K562 (cell line): ENCODE measurements at regions not wholly inside any gene's neighbourhood (a gene's known extent, or its start where the extent isn't known, plus 50 kb on each side); places are given as distances from the start of the nearest gene placed in this dataset.

ENCODE experiments used
- ATAC-seq: fragments of 200-7000 bp; cut with Tn5 transposase; 3 replicates; pipeline ENCODE4 v1.9.1; 2020; ENCODE audit warnings: moderate library complexity
- BruUV-seq: library from RNA; stranded (reverse); fragments of 400-500 nt; replicated peaks from 2 replicates; lab custom pipeline; 2021; lab: Mats Ljungman, UMichigan
- CTCF ChIA-PET: fragments of 300-600 bp; formaldehyde crosslinking; extraction: SDS; loops from one replicate; lab custom pipeline; 2021; ENCODE audit warnings: low intra/inter-chr PET ratio; lab: Yijun Ruan, JAX
- POLR2A ChIA-PET: fragments of 300-600, 350-650 bp; sonication (Branson Sonifier 250); formaldehyde crosslinking; extraction: SDS; loops from one replicate; lab custom pipeline; 2021; ENCODE audit warnings: antibody characterized with exemption, inconsistent platforms; lab: Yijun Ruan, JAX
- DNase-seq, 4 experiments: peaks; one replicate each; pipeline versions ENCODE4 v3.0.0 to v3.0.0-alpha.2; 2011 to 2018; ENCODE audit warnings: low spot score in 3 of 4, mixed read lengths in 3 of 4; ENCODE audit errors: extremely low read depth in 1 of 4
- FAIRE-seq: peaks from 2 replicates; lab custom pipeline; 2011; peaks lifted over from hg19 to GRCh38; lab: Jason Lieb, UNC
- H2AFZ ChIP-seq: 2 replicates; pipeline ENCODE4 v1.6.0; 2011; ENCODE audit warnings: low read depth, low read length, control low read depth, inconsistent platforms
- H3K27ac ChIP-seq: fragments of 200-600 bp; 3 replicates; pipeline ENCODE4 v1.8.0; 2011; ENCODE audit warnings: low read depth, mild to moderate bottlenecking, control low read depth, inconsistent platforms, low read length, moderate library complexity, mixed read lengths; ENCODE audit errors: extremely low read depth
- H3K27me3 ChIP-seq, 2 experiments: fragments of 300-600 bp in 1 of 2; 2 replicates in 1 of 2; 3 replicates in 1 of 2; pipeline versions ENCODE4 v1.6.0 to v1.8.0; 2011; ENCODE audit warnings: inconsistent platforms in 2 of 2, low read length in 2 of 2, mild to moderate bottlenecking in 1 of 2, mixed read lengths in 1 of 2, moderate library complexity in 1 of 2; ENCODE audit not compliant: control insufficient read depth in 2 of 2, insufficient read depth in 2 of 2
- H3K36me3 ChIP-seq: fragments of 300-600 bp; 3 replicates; pipeline ENCODE4 v1.8.0; 2011; ENCODE audit warnings: mild to moderate bottlenecking, low read length, inconsistent platforms; ENCODE audit not compliant: control insufficient read depth, insufficient read depth
- H3K4me1 ChIP-seq, 2 experiments: fragments of 200-600 bp in 1 of 2; replicated peaks in 1 of 2; 2 replicates in 1 of 2; 3 replicates in 1 of 2; pipeline versions ENCODE4 v1.5.1 to v1.8.0; 2011; ENCODE audit warnings: inconsistent platforms in 2 of 2, low read length in 2 of 2, mild to moderate bottlenecking in 1 of 2, mixed read lengths in 1 of 2, moderate library complexity in 1 of 2; ENCODE audit not compliant: control insufficient read depth in 2 of 2, insufficient read depth in 2 of 2
- H3K4me2 ChIP-seq: 2 replicates; pipeline ENCODE4 v1.6.1; 2011; ENCODE audit warnings: low read length, control low read depth, inconsistent platforms, mixed read lengths; ENCODE audit not compliant: insufficient read depth
- H3K4me3 ChIP-seq: fragments of 200-600 bp; sonication (generic), shearing (Covaris generic); 2 replicates; pipeline ENCODE4 v1.5.1; 2016; ENCODE audit warnings: control low read depth, inconsistent platforms
- H3K79me2 ChIP-seq: fragments of 200-600 bp; 3 replicates; pipeline ENCODE4 v1.8.0; 2011; ENCODE audit warnings: low read length, inconsistent platforms; ENCODE audit not compliant: control insufficient read depth, insufficient read depth
- H3K9ac ChIP-seq, 2 experiments: 2 replicates each; pipeline versions ENCODE4 v1.6.0 to v1.6.1; 2011; ENCODE audit warnings: low read depth in 2 of 2, low read length in 2 of 2, control low read depth in 1 of 2, inconsistent platforms in 1 of 2, mild to moderate bottlenecking in 1 of 2, mixed read lengths in 1 of 2; ENCODE audit not compliant: insufficient read depth in 1 of 2
- H3K9me1 ChIP-seq: one replicate; pipeline ENCODE4 v1.6.0; 2011; ENCODE audit warnings: inconsistent platforms, mild to moderate bottlenecking, low read length, moderate library complexity; ENCODE audit not compliant: control insufficient read depth, insufficient read depth
- H3K9me3 ChIP-seq: replicated peaks from 2 replicates; pipeline ENCODE4 v1.5.1; 2011; ENCODE audit warnings: low read depth, low read length, inconsistent platforms; ENCODE audit not compliant: control insufficient read depth, insufficient read depth
- H4K20me1 ChIP-seq: replicated peaks from 2 replicates; pipeline ENCODE4 v1.6.1; 2011; ENCODE audit warnings: low read length, inconsistent platforms, mixed read lengths; ENCODE audit not compliant: control insufficient read depth, insufficient read depth
- AFF1 ChIP-seq, 2 experiments: fragments of 450-650 bp; IDR thresholded peaks; 2 replicates each; pipeline ENCODE4 v1.6.1; 2018; ENCODE audit warnings: mild to moderate bottlenecking in 2 of 2, low read depth in 1 of 2; ENCODE audit not compliant: partially characterized antibody in 2 of 2
- ARID2 ChIP-seq: fragments of 450-650 bp; IDR thresholded peaks from 2 replicates; pipeline ENCODE4 v1.6.1; 2017; ENCODE audit warnings: antibody characterized with exemption, mild to moderate bottlenecking
- CBFA2T3 ChIP-seq: fragments of 450-650 bp; IDR thresholded peaks from 2 replicates; pipeline ENCODE4 v1.6.1; 2017
- CTBP1 ChIP-seq: fragments of 450-650 bp; IDR thresholded peaks from 2 replicates; pipeline ENCODE4 v1.6.1; 2016; ENCODE audit warnings: borderline replicate concordance
- ELF2 ChIP-seq: fragments of 250-450 bp; sonication (Bioruptor Pico); IDR thresholded peaks from 2 replicates; pipeline ENCODE4 v1.5.0; 2021; ENCODE audit warnings: mild to moderate bottlenecking
- EP400 ChIP-seq: fragments of 450-650 bp; IDR thresholded peaks from 2 replicates; pipeline ENCODE4 v1.6.1; 2017; ENCODE audit warnings: antibody characterized with exemption, mild to moderate bottlenecking, moderate library complexity
- FUS ChIP-seq: fragments of 200-400 bp; formaldehyde crosslinking; optimal IDR thresholded peaks from 2 replicates; pipeline ENCODE3; 2017; ENCODE audit warnings: low read depth, low read length
- GTF2A2 ChIP-seq: IDR thresholded peaks from 2 replicates; pipeline ENCODE4 v1.6.1; 2016; ENCODE audit warnings: mild to moderate bottlenecking, missing genetic modification characterization, missing compliant biosample characterization
- ILK ChIP-seq: fragments of 450-650 bp; IDR thresholded peaks from 2 replicates; pipeline ENCODE4 v1.6.1; 2016; ENCODE audit warnings: missing genetic modification characterization, low read depth, mild to moderate bottlenecking, missing compliant biosample characterization, moderate library complexity, borderline replicate concordance
- LARP7 ChIP-seq: fragments of 450-650 bp; IDR thresholded peaks from 2 replicates; pipeline ENCODE4 v1.6.1; 2016
- RAD21 ChIP-seq, 2 experiments: fragments of 250-450 bp in 1 of 2; fragments of 450-650 bp in 1 of 2; sonication (Bioruptor Pico) in 1 of 2; formaldehyde crosslinking in 1 of 2; IDR thresholded peaks in 1 of 2; conservative IDR thresholded peaks in 1 of 2; 2 replicates each; pipeline versions ENCODE4 v1.4.0 to v1.8.0; 2020 to 2022; ENCODE audit warnings: mild to moderate bottlenecking in 2 of 2, moderate library complexity in 1 of 2
- TCF15 ChIP-seq: fragments of 250-450 bp; sonication (Bioruptor Pico); IDR thresholded peaks from 2 replicates; pipeline ENCODE4 v1.8.0; 2022; ENCODE audit warnings: moderate library complexity, mild to moderate bottlenecking, inconsistent platforms
- TCF7 ChIP-seq: sonication (generic); IDR thresholded peaks from 2 replicates; pipeline ENCODE4 v1.6.1; 2016; ENCODE audit warnings: antibody characterized with exemption, borderline replicate concordance
- ZBTB2 ChIP-seq: fragments of 450-650 bp; IDR thresholded peaks from 2 replicates; pipeline ENCODE4 v1.6.1; 2016; ENCODE audit warnings: antibody characterized with exemption
- ZNF23 ChIP-seq: fragments of 250-450 bp; sonication (Bioruptor Pico); IDR thresholded peaks from 2 replicates; pipeline ENCODE4 v1.4.0; 2020; ENCODE audit warnings: mild to moderate bottlenecking
- ZNF551 ChIP-seq: fragments of 250-450 bp; sonication (Bioruptor Pico); IDR thresholded peaks from 2 replicates; pipeline ENCODE4 v1.5.0; 2021; ENCODE audit warnings: mild to moderate bottlenecking, moderate library complexity
- ZNF584 ChIP-seq: fragments of 200-800 bp; sonication (Bioruptor generic); IDR thresholded peaks from 2 replicates; pipeline ENCODE4 v1.6.1; 2016; ENCODE audit warnings: low read depth, mild to moderate bottlenecking, missing genetic modification characterization, missing compliant biosample characterization
- WGBS: fragments of 100-300 bp; shearing (Covaris generic); methylation state at CpG from one replicate; pipeline ENCODE4 v1.1.6; 2016; ENCODE audit warnings: low coverage, mixed read lengths; ENCODE audit not compliant: insufficient coverage; ENCODE audit errors: missing lambda C conversion rate; 5-methylcytosine and 5-hydroxymethylcytosine counted together
- in situ Hi-C: fragments of 300-500 bp; cut with MboI; formaldehyde crosslinking; loops from 4 replicates; pipeline ENCODE4 v1.15.0; 2018; ENCODE audit warnings: inconsistent platforms, mixed read lengths
- intact Hi-C: fragments of 100-400 bp; cut with micrococcal nuclease; formaldehyde crosslinking; loops from 2 replicates; pipeline ENCODE4 v1.14.2; 2022

- no peak overlapping the region for H3K4me3 ChIP-seq
- WGBS: under 1% methylated on average over 13 of the region's 13 CpGs
- no peaks in the 10 kb centered on the region for H3K9me1 ChIP-seq
- BruUV-seq: no TSS peak
- H2AFZ ChIP-seq: no peak overlapping the region
- CTCF ChIA-PET: interaction anchor here (0.6 to 1.2 kb wide), 4 partner anchors 328 to 1144 kb away, joined by 3 to 4 read pairs (median 4); no protein-coding TSS in a partner anchor
- H3K27me3 ChIP-seq: peaks cover 0 to 51% of the 10 kb centered on the region in 2 experiments; a peak in 3 of 5 replicates
- H4K20me1 ChIP-seq: peaks cover 7% of the 10 kb centered on the region
- in situ Hi-C loops: no loop called here
- peak; percentile 75 to 85 (median 82) for DNase-seq
- H3K27ac ChIP-seq: no peak overlapping the region
- H3K9me3 ChIP-seq: no peaks in the 10 kb centered on the region
- intact Hi-C loops: loop anchor here (1.0 to 10.0 kb wide), 2 partner anchors 395 to 587 kb away; no protein-coding TSS in a partner anchor
- no peak overlapping the region for H3K9ac ChIP-seq
- peaks cover 0 to 4% of the 10 kb centered on the region in 2 experiments; a peak in 1 of 5 replicates for H3K4me1 ChIP-seq
- POLR2A ChIA-PET: interaction anchor here (0.7 to 1.2 kb wide), 4 partner anchors 9 to 223 kb away, joined by 3 to 8 read pairs (median 4); no protein-coding TSS in a partner anchor
- no peaks in the 10 kb centered on the region for H3K36me3 ChIP-seq
- no peak overlapping the region for H3K4me2 ChIP-seq
- FAIRE-seq: peak; percentile 97
- H3K79me2 ChIP-seq: no peaks in the 10 kb centered on the region
- ATAC-seq: peak; percentile 83
- TF ChIP-seq TCF15 (no peak), GTF2A2 (tag) (no peak), ZNF23 (CRISPR knock-in tag) (no peak), EP400 (no peak), ZBTB2 (no peak), ELF2 (no peak), TCF7 (no peak), ZNF551 (CRISPR knock-in tag) (no peak), AFF1 (IDR thresholded peaks at IDR 0.05; ENCODE audit: low read depth in 1 of 2, partially characterized antibody in 2 of 2) (no peak), RAD21 (CRISPR knock-in tag; conservative IDR thresholded peaks at IDR 0.05 in 1 of 2, IDR thresholded peaks at IDR 0.05 in 1 of 2) (peak; percentile 65 to 85), LARP7 (no peak), ZNF584 (CRISPR knock-in tag) (no peak), ARID2 (no peak), FUS (no peak), ILK (tag) (no peak), CTBP1 (no peak), CBFA2T3 (no peak)
Measured at GRCh38 chr1:30379684-30380624, 343.4 kb downstream of the MATN1 start.
